Ovary (tissue), 7 donors: ENCODE measurements at regions not wholly inside any gene's neighbourhood (a gene's known extent, or its start where the extent isn't known, plus 50 kb on each side); places are given as distances from the start of the nearest gene placed in this dataset.

ENCODE experiments used
- DNase-seq, 5 donors: peaks; one replicate each; pipeline ENCODE4 v3.0.0-alpha.2; 2019 to 2020
- H3K27ac ChIP-seq, 2 donors: fragments of 200-600 bp; one replicate each; pipeline versions ENCODE4 v1.5.1 to v1.8.0; 2019 to 2022
- H3K27me3 ChIP-seq: fragments of 200-600 bp; one replicate; pipeline ENCODE4 v1.8.0; 2022
- H3K36me3 ChIP-seq: fragments of 200-600 bp; sonication (generic); one replicate; pipeline ENCODE4 v1.5.1; 2019
- H3K4me1 ChIP-seq: one replicate; pipeline ENCODE4 v1.8.1; 2013; ENCODE audit warnings: mild to moderate bottlenecking, moderate library complexity; ENCODE audit not compliant: insufficient read depth
- H3K4me3 ChIP-seq: fragments of 200-600 bp; sonication (generic); one replicate; pipeline ENCODE4 v1.5.1; 2017
- H3K9me3 ChIP-seq, 2 donors: fragments of 200-600 bp in 1 of 2; sonication (generic) in 1 of 2; one replicate each; pipeline versions ENCODE4 v1.5.1 to v1.8.1; 2013 to 2019; ENCODE audit warnings: mild to moderate bottlenecking in 1 of 2, moderate library complexity in 1 of 2
- EP300 ChIP-seq: sonication (generic); formaldehyde crosslinking; IDR thresholded peaks from one replicate; pipeline ENCODE4 v1.6.1; 2017; ENCODE audit warnings: antibody characterized with exemption
- POLR2A ChIP-seq: fragments of 450-650 bp; IDR thresholded peaks from one replicate; pipeline ENCODE4 v1.6.1; 2017; ENCODE audit warnings: antibody characterized with exemption, mild to moderate bottlenecking, moderate library complexity
- WGBS, 3 donors: extraction: QIAGEN DNeasy Blood & Tissue Kit in 1 of 3; methylation state at CpG; one replicate each; pipeline versions ENCODE4 v1.1.5 to v1.1.7; 2013 to 2017; 5-methylcytosine and 5-hydroxymethylcytosine counted together
- intact Hi-C, 4 donors: fragments of 100-400 bp; cut with DNase I; formaldehyde crosslinking; loops; one replicate each; pipeline versions ENCODE4 v1.11.0 to v1.15.1; 2022 to 2023
- TF ChIP-seq, protein P1 (sequence below), 3 donors: fragments of 450-650 bp in 2 of 3; fragments of 200-600 bp in 1 of 3; IDR thresholded peaks; one replicate each; pipeline versions ENCODE4 v1.5.1 to v1.8.0; 2016 to 2022; ENCODE audit warnings: antibody characterized with exemption in 3 of 3, mild to moderate bottlenecking in 1 of 3
- donor health status: DM: no; HTN: no; CAD: no; lungs with moderate emphysema.
- donor health status: DM: no; HTN: no; CAD: no.
- donor health status: Bipolar disorder and iron deficiency.
- donor health status: DM: no; HTN: no; CAD: no.
- donor health status: DM: yes; HTN: yes; CAD: no.

DNA sequence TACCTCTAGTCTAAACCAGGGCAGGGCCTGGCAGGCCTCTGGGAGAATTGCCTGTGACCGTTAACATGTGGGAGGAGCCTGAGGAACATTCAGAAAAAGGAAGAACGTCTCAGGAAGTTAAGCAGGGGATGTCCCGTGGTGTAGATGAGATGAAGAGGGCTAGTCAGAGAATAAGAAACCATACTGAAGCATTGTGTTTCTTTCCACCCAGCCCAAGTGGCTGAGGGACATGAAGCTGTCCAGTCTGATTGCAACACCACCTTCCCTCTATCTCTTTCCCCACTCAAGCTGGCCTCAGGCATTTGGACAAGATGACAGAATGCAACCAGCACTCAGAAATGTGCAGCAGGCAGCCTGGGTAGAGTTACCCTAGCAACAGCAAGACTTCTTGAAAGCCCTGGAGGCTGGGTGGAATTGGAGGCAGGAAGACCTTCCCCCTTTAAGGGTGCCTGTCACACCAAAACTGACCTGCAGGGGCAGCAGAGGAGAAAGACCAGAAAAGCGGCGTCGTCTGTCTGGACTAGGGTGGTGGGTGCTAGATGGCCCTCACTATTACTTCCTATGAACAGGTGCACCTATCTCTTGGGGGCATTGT lies 186.1 kb downstream of the UNC5CL start:
- no peak overlapping the region for H3K27ac ChIP-seq
- WGBS, 3 donors = 50 to 67% (median 62%) methylated on average over 6 of the region's 6 CpGs
- DNase-seq = no peak
- intact Hi-C loops = no loop called here
- no peak overlapping the region for H3K4me3 ChIP-seq
- H3K36me3 ChIP-seq = no peaks in the 10 kb centered on the region
- H3K27me3 ChIP-seq = no peaks in the 10 kb centered on the region
- no peak for TF ChIP-seq EP300
- TF ChIP-seq, protein P1, sequence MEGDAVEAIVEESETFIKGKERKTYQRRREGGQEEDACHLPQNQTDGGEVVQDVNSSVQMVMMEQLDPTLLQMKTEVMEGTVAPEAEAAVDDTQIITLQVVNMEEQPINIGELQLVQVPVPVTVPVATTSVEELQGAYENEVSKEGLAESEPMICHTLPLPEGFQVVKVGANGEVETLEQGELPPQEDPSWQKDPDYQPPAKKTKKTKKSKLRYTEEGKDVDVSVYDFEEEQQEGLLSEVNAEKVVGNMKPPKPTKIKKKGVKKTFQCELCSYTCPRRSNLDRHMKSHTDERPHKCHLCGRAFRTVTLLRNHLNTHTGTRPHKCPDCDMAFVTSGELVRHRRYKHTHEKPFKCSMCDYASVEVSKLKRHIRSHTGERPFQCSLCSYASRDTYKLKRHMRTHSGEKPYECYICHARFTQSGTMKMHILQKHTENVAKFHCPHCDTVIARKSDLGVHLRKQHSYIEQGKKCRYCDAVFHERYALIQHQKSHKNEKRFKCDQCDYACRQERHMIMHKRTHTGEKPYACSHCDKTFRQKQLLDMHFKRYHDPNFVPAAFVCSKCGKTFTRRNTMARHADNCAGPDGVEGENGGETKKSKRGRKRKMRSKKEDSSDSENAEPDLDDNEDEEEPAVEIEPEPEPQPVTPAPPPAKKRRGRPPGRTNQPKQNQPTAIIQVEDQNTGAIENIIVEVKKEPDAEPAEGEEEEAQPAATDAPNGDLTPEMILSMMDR (IDR thresholded peaks at IDR 0.05) = no peak
- no peaks in the 10 kb centered on the region for H3K9me3 ChIP-seq
- peaks cover 3% of the 10 kb centered on the region for H3K4me1 ChIP-seq

DNA sequence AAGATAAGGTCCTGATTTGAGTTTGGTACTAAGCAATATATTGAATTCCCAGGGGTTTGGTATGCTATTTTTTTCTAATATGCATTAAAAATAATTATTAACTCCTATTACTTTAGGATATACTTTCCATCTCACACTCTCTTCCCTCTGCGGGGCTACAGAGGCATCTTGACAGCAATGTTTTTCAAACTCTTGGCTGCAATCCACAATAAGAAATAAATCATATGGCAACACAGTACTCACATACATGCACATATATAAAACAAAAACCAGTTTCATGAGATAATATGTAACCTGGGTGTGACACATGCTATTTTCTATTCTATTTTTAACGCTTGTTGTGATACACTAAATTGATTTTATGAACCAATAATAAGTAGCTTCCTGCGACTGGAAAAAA lies 189.5 kb downstream of the UNC5CL start:
- Histone ChIP-seq H3K36me3 (no peaks in the 10 kb centered on the region), H3K4me1 (peaks cover 3% of the 10 kb centered on the region), H3K9me3 (no peaks in the 10 kb centered on the region), H3K27ac (no peak overlapping the region), H3K4me3 (no peak overlapping the region), H3K27me3 (no peaks in the 10 kb centered on the region)
- WGBS, 3 donors = 26 to 48% (median 28%) methylated on average over 3 of the region's 3 CpGs
- TF ChIP-seq EP300 (no peak), POLR2A (no peak)
- TF ChIP-seq, protein P1 (IDR thresholded peaks at IDR 0.05) = no peak
- no peak for DNase-seq
- intact Hi-C loops = no loop called here

DNA sequence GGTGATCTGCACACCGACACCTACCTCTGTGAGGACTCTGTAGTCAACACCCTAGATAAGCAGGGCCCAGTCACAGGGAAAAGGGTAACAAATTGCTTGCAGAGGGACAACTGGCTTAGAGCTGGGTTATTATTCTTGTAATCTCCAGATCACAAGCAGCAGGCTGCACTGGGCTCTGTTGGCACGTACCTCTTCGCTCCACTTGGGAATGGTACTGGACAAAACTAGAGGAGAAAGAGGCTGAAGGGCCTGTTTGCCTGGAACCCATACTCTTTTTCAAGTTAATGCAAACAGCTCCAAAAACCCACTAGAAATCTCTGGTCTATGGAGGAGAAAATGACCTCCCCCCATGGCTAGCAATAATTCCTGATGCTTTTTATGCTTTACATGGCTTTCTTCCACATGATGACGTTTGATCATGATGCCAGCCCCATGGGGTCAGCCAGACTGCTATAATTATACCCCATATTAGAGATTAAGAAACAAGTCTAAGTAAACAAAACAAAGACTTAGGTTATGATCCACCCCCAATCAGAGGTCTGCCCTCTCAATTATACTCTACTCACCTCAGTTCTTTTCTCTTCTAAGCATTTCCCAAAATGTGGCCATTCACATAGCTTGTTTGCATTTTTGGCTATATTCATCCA lies 190.0 kb downstream of the UNC5CL start:
- H3K27ac ChIP-seq = no peak overlapping the region
- no peaks in the 10 kb centered on the region for H3K36me3 ChIP-seq
- TF ChIP-seq, protein P1 (IDR thresholded peaks at IDR 0.05) = no peak
- TF ChIP-seq EP300 (no peak), POLR2A (no peak)
- no peak overlapping the region for H3K4me3 ChIP-seq
- WGBS, 3 donors = 66 to 78% (median 77%) methylated on average over 4 of the region's 4 CpGs
- H3K27me3 ChIP-seq = no peaks in the 10 kb centered on the region
- no peak for DNase-seq
- intact Hi-C loops = no loop called here
- no peaks in the 10 kb centered on the region for H3K9me3 ChIP-seq
- H3K4me1 ChIP-seq = peaks cover 3% of the 10 kb centered on the region

DNA sequence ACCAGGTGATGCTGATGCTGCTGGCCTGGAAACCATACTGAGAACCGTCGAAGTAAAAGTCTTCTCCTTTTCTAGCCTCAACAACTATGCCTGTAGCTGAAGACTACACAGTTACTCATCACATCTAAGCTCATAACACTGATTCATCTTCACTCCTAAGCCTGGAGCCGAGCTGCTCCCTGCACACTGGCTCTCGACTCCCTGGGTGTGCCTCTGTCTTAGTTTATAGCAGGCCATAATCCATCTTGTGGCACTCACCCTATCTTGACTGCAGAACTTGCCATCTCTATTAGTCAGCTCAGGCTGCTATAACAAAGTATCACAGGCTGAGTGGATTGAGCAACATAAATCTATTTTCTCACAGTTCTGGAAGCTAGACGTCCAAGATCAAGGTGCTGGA lies 191.0 kb downstream of the UNC5CL start:
- H3K27me3 ChIP-seq = no peaks in the 10 kb centered on the region
- no peak overlapping the region for H3K4me3 ChIP-seq
- TF ChIP-seq, protein P1 (IDR thresholded peaks at IDR 0.05) = no peak
- no peak for TF ChIP-seq EP300
- no peak for TF ChIP-seq POLR2A
- no peaks in the 10 kb centered on the region for H3K36me3 ChIP-seq
- 80 to 87% (median 82%) methylated on average over 5 of the region's 5 CpGs for WGBS, 3 donors
- H3K27ac ChIP-seq = no peak overlapping the region
- intact Hi-C loops = no loop called here
- H3K9me3 ChIP-seq = no peaks in the 10 kb centered on the region
- H3K4me1 ChIP-seq = peaks cover 3% of the 10 kb centered on the region
- DNase-seq = no peak
